ENCODE measurements at regions not wholly inside any gene's neighbourhood (a gene's known extent, or its start where the extent isn't known, plus 50 kb on each side); places are given as distances from the start of the nearest gene placed in this dataset.

GRCh38 chr1:98374098-98374497, 287.4 kb upstream of the SNX7 start:
- TF ChIP-seq CTCF (IDR thresholded peaks at IDR 0.05; ENCODE audit: borderline replicate concordance) = no peak
- no peak for DNase-seq
- no peak overlapping the region for H3K27ac ChIP-seq (replicated peaks)
- H3K4me1 ChIP-seq = no peaks in the 10 kb centered on the region
- H3K36me3 ChIP-seq = no peaks in the 10 kb centered on the region
- intact Hi-C loops (cut with micrococcal nuclease) = no loop called here
- H3K9me3 ChIP-seq (replicated peaks) = no peaks in the 10 kb centered on the region
- no peak overlapping the region for H3K4me3 ChIP-seq
- H3K27me3 ChIP-seq (ENCODE audit: low read depth) = no peaks in the 10 kb centered on the region

GRCh38 chr1:98373056-98373455, 288.5 kb upstream of the SNX7 start:
- no peak for DNase-seq
- intact Hi-C loops (cut with micrococcal nuclease) = no loop called here
- TF ChIP-seq CTCF (IDR thresholded peaks at IDR 0.05; ENCODE audit: borderline replicate concordance) = no peak
- no peak overlapping the region for H3K27ac ChIP-seq (replicated peaks)
- H3K4me3 ChIP-seq = no peak overlapping the region
- H3K36me3 ChIP-seq = no peaks in the 10 kb centered on the region
- H3K27me3 ChIP-seq (ENCODE audit: low read depth) = no peaks in the 10 kb centered on the region
- H3K4me1 ChIP-seq = no peaks in the 10 kb centered on the region
- no peaks in the 10 kb centered on the region for H3K9me3 ChIP-seq (replicated peaks)

- Histone ChIP-seq H3K27me3 (ENCODE audit: low read depth) (no peaks in the 10 kb centered on the region), H3K36me3 (no peaks in the 10 kb centered on the region), H3K9me3 (replicated peaks) (no peaks in the 10 kb centered on the region), H3K4me3 (no peak overlapping the region), H3K27ac (replicated peaks) (no peak overlapping the region), H3K4me1 (no peaks in the 10 kb centered on the region)
- intact Hi-C loops (cut with micrococcal nuclease) = no loop called here
- DNase-seq = no peak
- TF ChIP-seq CTCF (IDR thresholded peaks at IDR 0.05; ENCODE audit: borderline replicate concordance) = no peak
Observed at GRCh38 chr1:98371764-98372163, 289.8 kb upstream of the SNX7 start.

- Histone ChIP-seq H3K36me3 (no peaks in the 10 kb centered on the region), H3K27me3 (ENCODE audit: low read depth) (no peaks in the 10 kb centered on the region), H3K9me3 (replicated peaks) (no peaks in the 10 kb centered on the region), H3K4me3 (no peak overlapping the region), H3K4me1 (no peaks in the 10 kb centered on the region), H3K27ac (replicated peaks) (no peak overlapping the region)
- no peak for DNase-seq
- TF ChIP-seq CTCF (IDR thresholded peaks at IDR 0.05; ENCODE audit: borderline replicate concordance) = no peak
- intact Hi-C loops (cut with micrococcal nuclease) = no loop called here
Observed at GRCh38 chr1:98369463-98369862, 292.1 kb upstream of the SNX7 start.

- DNase-seq = no peak
- no peak overlapping the region for H3K4me3 ChIP-seq
- no peaks in the 10 kb centered on the region for H3K4me1 ChIP-seq
- H3K9me3 ChIP-seq (replicated peaks) = no peaks in the 10 kb centered on the region
- no peak overlapping the region for H3K27ac ChIP-seq (replicated peaks)
- H3K27me3 ChIP-seq (ENCODE audit: low read depth) = no peaks in the 10 kb centered on the region
- intact Hi-C loops (cut with micrococcal nuclease) = no loop called here
- H3K36me3 ChIP-seq = no peaks in the 10 kb centered on the region
- no peak for TF ChIP-seq CTCF (IDR thresholded peaks at IDR 0.05; ENCODE audit: borderline replicate concordance)
Observed at GRCh38 chr1:98368995-98369394, 292.5 kb upstream of the SNX7 start.

GRCh38 chr1:98367426-98367825, 294.1 kb upstream of the SNX7 start:
- no peaks in the 10 kb centered on the region for H3K27me3 ChIP-seq (ENCODE audit: low read depth)
- intact Hi-C loops (cut with micrococcal nuclease) = no loop called here
- H3K4me3 ChIP-seq = no peak overlapping the region
- H3K9me3 ChIP-seq (replicated peaks) = no peaks in the 10 kb centered on the region
- H3K4me1 ChIP-seq = no peaks in the 10 kb centered on the region
- TF ChIP-seq CTCF (IDR thresholded peaks at IDR 0.05; ENCODE audit: borderline replicate concordance) = no peak
- H3K27ac ChIP-seq (replicated peaks) = no peak overlapping the region
- no peak for DNase-seq
- H3K36me3 ChIP-seq = no peaks in the 10 kb centered on the region

All from left ventricle myocardium inferior (tissue), 1 donor.